Left lung (tissue), 4 donors: ENCODE measurements at regions not wholly inside any gene's neighbourhood (a gene's known extent, or its start where the extent isn't known, plus 50 kb on each side); places are given as distances from the start of the nearest gene placed in this dataset.

Experiments used
- ATAC-seq: fragments of 200-7000 bp; cut with Tn5 transposase; one replicate; pipeline ENCODE4 v1.9.1; 2020; ENCODE audit warnings: moderate library complexity
- DNase-seq, 4 donors: peaks; one replicate each; pipeline ENCODE4 v3.0.0-alpha.2; 2013 to 2020
- H3K27ac ChIP-seq, 2 donors: fragments of 200-600 bp; sonication (generic) in 1 of 2; one replicate each; pipeline versions ENCODE4 v1.5.0 to v1.8.0; 2020 to 2021
- H3K27me3 ChIP-seq, 2 donors: fragments of 200-600 bp; sonication (generic) in 1 of 2; one replicate each; pipeline versions ENCODE4 v1.5.0 to v1.8.0; 2020 to 2021
- H3K36me3 ChIP-seq, 2 donors: fragments of 200-600 bp; sonication (generic) in 1 of 2; one replicate each; pipeline versions ENCODE4 v1.5.0 to v1.8.0; 2020 to 2021
- H3K4me1 ChIP-seq, 2 donors: fragments of 200-600 bp; one replicate each; pipeline ENCODE4 v1.8.0; 2021
- H3K4me3 ChIP-seq, 2 donors: fragments of 200-600 bp; sonication (generic) in 1 of 2; one replicate each; pipeline versions ENCODE4 v1.5.0 to v1.8.0; 2020 to 2021; ENCODE audit warnings: mild to moderate bottlenecking in 1 of 2
- H3K9me3 ChIP-seq, 2 donors: fragments of 200-600 bp; sonication (generic) in 1 of 2; one replicate each; pipeline versions ENCODE4 v1.5.0 to v1.8.0; 2020 to 2021
- CTCF ChIP-seq, 2 donors: fragments of 200-600 bp; sonication (generic) in 1 of 2; IDR thresholded peaks; one replicate each; pipeline versions ENCODE4 v1.5.0 to v1.8.0; 2021; ENCODE audit warnings: antibody characterized with exemption in 2 of 2
- intact Hi-C, 2 donors: fragments of 100-400 bp; cut with DNase I; formaldehyde crosslinking; loops; one replicate each; pipeline versions ENCODE4 v1.11.2 to v1.14.2; 2022
- donor health status: DM: no; HTN: yes; CAD: no.
- donor health status: DM: no; HTN: no; CAD: no.

GRCh38 chr4:126056116-126056650 is 741.4 kb downstream of the FAT4 start:
- H3K4me3 ChIP-seq = no peak overlapping the region
- intact Hi-C loops = no loop called here
- DNase-seq (peak in 1 of 4 donors; percentile 39), ATAC-seq (no peak)
- no peak overlapping the region for H3K27ac ChIP-seq
- H3K27me3 ChIP-seq = no peaks in the 10 kb centered on the region
- TF ChIP-seq CTCF (IDR thresholded peaks at IDR 0.05) = no peak
- H3K9me3 ChIP-seq = no peaks in the 10 kb centered on the region
- H3K4me1 ChIP-seq = no peaks in the 10 kb centered on the region
- H3K36me3 ChIP-seq = no peaks in the 10 kb centered on the region

- intact Hi-C loops = no loop called here
- no peaks in the 10 kb centered on the region for H3K4me1 ChIP-seq
- TF ChIP-seq CTCF (IDR thresholded peaks at IDR 0.05) = no peak
- no peak for ATAC-seq
- H3K36me3 ChIP-seq = no peaks in the 10 kb centered on the region
- H3K27me3 ChIP-seq = no peaks in the 10 kb centered on the region
- DNase-seq = no peak
- no peak overlapping the region for H3K27ac ChIP-seq
- H3K9me3 ChIP-seq = no peaks in the 10 kb centered on the region
- no peak overlapping the region for H3K4me3 ChIP-seq
Measured at GRCh38 chr4:126057371-126057770, 742.6 kb downstream of the FAT4 start.

GRCh38 chr4:126058596-126058995 is 743.8 kb downstream of the FAT4 start:
- Histone ChIP-seq H3K36me3 (no peaks in the 10 kb centered on the region), H3K27ac (no peak overlapping the region), H3K4me1 (no peaks in the 10 kb centered on the region), H3K27me3 (no peaks in the 10 kb centered on the region), H3K4me3 (no peak overlapping the region), H3K9me3 (peaks cover 0 to 2% of the 10 kb centered on the region in 2 donors)
- DNase-seq (no peak), ATAC-seq (no peak)
- intact Hi-C loops = no loop called here
- no peak for TF ChIP-seq CTCF (IDR thresholded peaks at IDR 0.05)

- Histone ChIP-seq H3K9me3 (peaks cover 0 to 2% of the 10 kb centered on the region in 2 donors), H3K36me3 (no peaks in the 10 kb centered on the region), H3K4me1 (no peaks in the 10 kb centered on the region), H3K27ac (no peak overlapping the region), H3K27me3 (no peaks in the 10 kb centered on the region), H3K4me3 (no peak overlapping the region)
- DNase-seq (no peak), ATAC-seq (no peak)
- no peak for TF ChIP-seq CTCF (IDR thresholded peaks at IDR 0.05)
- intact Hi-C loops = no loop called here
Measured at GRCh38 chr4:126061655-126062054, 746.9 kb downstream of the FAT4 start.

- no peak overlapping the region for H3K4me3 ChIP-seq
- no peak for TF ChIP-seq CTCF (IDR thresholded peaks at IDR 0.05)
- ATAC-seq = no peak
- H3K9me3 ChIP-seq = peaks cover 0 to 2% of the 10 kb centered on the region in 2 donors
- no peak for DNase-seq
- intact Hi-C loops = no loop called here
- H3K4me1 ChIP-seq = no peaks in the 10 kb centered on the region
- H3K27me3 ChIP-seq = no peaks in the 10 kb centered on the region
- H3K27ac ChIP-seq = no peak overlapping the region
- H3K36me3 ChIP-seq = no peaks in the 10 kb centered on the region
Measured at GRCh38 chr4:126065016-126065415, 750.3 kb downstream of the FAT4 start.
